ENCODE measurements at regions not wholly inside any gene's neighbourhood (a gene's known extent, or its start where the extent isn't known, plus 50 kb on each side); places are given as distances from the start of the nearest gene placed in this dataset.

- Mint-ChIP-seq H3K4me3 (no peak overlapping the region), H3K27ac (no peak overlapping the region), H3K27me3 (ENCODE audit: low read depth) (no peaks in the 10 kb centered on the region), H3K9me3 (no peaks in the 10 kb centered on the region), H3K4me1 (peaks cover 7% of the 10 kb centered on the region), H3K36me3 (no peaks in the 10 kb centered on the region)
- TF ChIP-seq ATF2 (CRISPR knock-in tag; IDR thresholded peaks at IDR 0.05; ENCODE audit: borderline replicate concordance, low read depth) (no peak), IRF2 (CRISPR knock-in tag; IDR thresholded peaks at IDR 0.05; ENCODE audit: borderline replicate concordance, low read depth) (no peak), ZMAT4 (CRISPR knock-in tag; IDR thresholded peaks at IDR 0.05) (no peak), ELF4 (CRISPR knock-in tag; IDR thresholded peaks at IDR 0.05; ENCODE audit: low read depth) (no peak)
- CTCF ChIA-PET = no interaction called here
- ATAC-seq = no peak
- POLR2A ChIA-PET = no interaction called here
- DNase-seq (ENCODE audit: low spot score) = no peak
Measured at GRCh38 chr13:62431852-62432251, 1016.2 kb upstream of the PCDH20 start.

- H3K27ac Mint-ChIP-seq = no peak overlapping the region
- ATAC-seq (no peak), DNase-seq (ENCODE audit: low spot score) (no peak)
- no peaks in the 10 kb centered on the region for H3K9me3 Mint-ChIP-seq
- CTCF ChIA-PET = no interaction called here
- H3K4me3 Mint-ChIP-seq = no peak overlapping the region
- no peaks in the 10 kb centered on the region for H3K36me3 Mint-ChIP-seq
- no peaks in the 10 kb centered on the region for H3K27me3 Mint-ChIP-seq (ENCODE audit: low read depth)
- POLR2A ChIA-PET = no interaction called here
- no peaks in the 10 kb centered on the region for H3K4me1 Mint-ChIP-seq
- no peak for TF ChIP-seq FOXK1 (CRISPR knock-in tag; IDR thresholded peaks at IDR 0.05)
- TF ChIP-seq PREB (CRISPR knock-in tag; IDR thresholded peaks at IDR 0.05; ENCODE audit: borderline replicate concordance) = no peak
- TF ChIP-seq OVOL2 (CRISPR knock-in tag; IDR thresholded peaks at IDR 0.05; ENCODE audit: borderline replicate concordance) = no peak
- TF ChIP-seq E2F5 (CRISPR knock-in tag; IDR thresholded peaks at IDR 0.05) = no peak
- TF ChIP-seq NR3C1 (CRISPR knock-in tag; conservative IDR thresholded peaks at IDR 0.05; ENCODE audit: low read depth) = no peak
- TF ChIP-seq JAZF1 (CRISPR knock-in tag; IDR thresholded peaks at IDR 0.05) = no peak
- no peak for TF ChIP-seq FOXP4 (CRISPR knock-in tag; IDR thresholded peaks at IDR 0.05)
- no peak for TF ChIP-seq ZNF121 (CRISPR knock-in tag; IDR thresholded peaks at IDR 0.05)
- no peak for TF ChIP-seq USF1 (CRISPR knock-in tag; IDR thresholded peaks at IDR 0.05)
- TF ChIP-seq CDX4 (CRISPR knock-in tag; IDR thresholded peaks at IDR 0.05; ENCODE audit: borderline replicate concordance) = no peak
- TF ChIP-seq ZNF138 (CRISPR knock-in tag; conservative IDR thresholded peaks at IDR 0.05) = no peak
- no peak for TF ChIP-seq AR (CRISPR knock-in tag; IDR thresholded peaks at IDR 0.05)
- no peak for TF ChIP-seq MAX (CRISPR knock-in tag; IDR thresholded peaks at IDR 0.05)
Measured at GRCh38 chr13:62418872-62419271, 1003.2 kb upstream of the PCDH20 start.
